ENCODE measurements at regions not wholly inside any gene's neighbourhood (a gene's known extent, or its start where the extent isn't known, plus 50 kb on each side); places are given as distances from the start of the nearest gene placed in this dataset.

DNA sequence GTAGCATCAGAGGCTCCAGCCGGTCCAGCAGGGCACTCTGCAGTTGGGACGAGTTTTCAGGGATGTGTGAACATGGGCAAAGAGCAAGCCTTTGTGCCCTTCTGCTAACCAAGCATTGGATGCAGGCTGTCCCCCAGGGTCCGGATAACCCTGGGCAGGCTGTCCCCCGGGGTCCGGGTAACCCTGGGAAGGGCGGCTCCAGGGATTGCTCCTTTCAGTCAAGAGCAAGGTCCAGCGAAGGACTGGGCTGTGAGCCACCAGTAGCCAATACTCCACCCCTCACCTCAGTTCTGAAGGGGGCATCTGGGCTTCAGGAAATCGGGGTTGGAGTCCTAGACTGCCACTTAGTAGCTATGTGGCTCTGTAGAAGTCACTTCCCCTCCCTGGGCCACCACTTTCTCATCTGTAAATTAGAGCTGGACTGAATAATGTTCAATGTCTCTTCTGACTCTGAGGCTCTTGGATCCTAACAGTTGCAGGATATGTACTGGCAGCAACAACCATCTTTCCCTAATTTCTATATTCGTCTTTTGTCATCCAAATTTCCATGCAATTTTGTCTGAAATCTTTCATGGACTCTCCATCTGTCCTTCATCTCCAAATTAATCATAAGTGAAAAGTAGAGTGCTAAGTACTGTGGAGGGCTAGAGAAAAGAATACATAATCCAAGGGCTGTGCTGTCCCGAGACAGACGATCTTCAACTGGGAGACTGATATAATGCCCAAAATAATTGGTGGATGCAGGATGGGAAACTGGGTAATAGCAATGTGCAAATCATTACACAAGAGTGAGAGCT lies 137.4 kb upstream of the NTF3 start:
- no peak overlapping the region for H3K27ac Mint-ChIP-seq
- H3K9me3 Mint-ChIP-seq = no peaks in the 10 kb centered on the region
- no peak for DNase-seq
- POLR2A ChIA-PET = no interaction called here
- H3K4me1 Mint-ChIP-seq = no peaks in the 10 kb centered on the region
- TF ChIP-seq CTCF (IDR thresholded peaks at IDR 0.05) = no peak
- intact Hi-C loops (cut with micrococcal nuclease) = no loop called here
- CTCF ChIA-PET = no interaction called here
- peaks cover 4% of the 10 kb centered on the region for H3K27me3 Mint-ChIP-seq
- no peak overlapping the region for H3K4me3 Mint-ChIP-seq
- H3K36me3 Mint-ChIP-seq (ENCODE audit: low read depth) = no peaks in the 10 kb centered on the region
- ATAC-seq (ENCODE audit: low read depth) = no peak

DNA sequence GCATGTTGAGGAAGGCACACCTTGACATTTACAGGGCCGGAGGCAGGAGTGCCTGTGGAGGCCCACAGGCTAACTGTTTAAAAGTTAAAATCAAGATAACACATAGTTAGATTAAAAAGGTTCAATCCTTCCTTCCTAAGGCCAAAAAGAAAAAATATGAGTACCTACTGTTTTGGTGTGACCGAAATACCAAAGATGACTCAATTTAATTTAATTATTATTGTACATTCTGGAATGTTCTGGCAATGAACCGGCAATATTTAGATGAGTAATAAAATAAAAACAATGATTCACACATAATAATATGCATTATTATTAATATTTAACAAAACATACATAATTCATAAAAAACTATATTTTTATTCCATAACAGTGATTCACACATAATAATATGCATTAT lies 136.8 kb upstream of the NTF3 start:
- ChIA-PET POLR2A (no interaction called here), CTCF (no interaction called here)
- Mint-ChIP-seq H3K4me1 (no peaks in the 10 kb centered on the region), H3K27me3 (peaks cover 4% of the 10 kb centered on the region), H3K27ac (no peak overlapping the region), H3K4me3 (no peak overlapping the region), H3K36me3 (ENCODE audit: low read depth) (no peaks in the 10 kb centered on the region), H3K9me3 (no peaks in the 10 kb centered on the region)
- no peak for TF ChIP-seq CTCF (IDR thresholded peaks at IDR 0.05)
- ATAC-seq (ENCODE audit: low read depth) (no peak), DNase-seq (no peak)
- intact Hi-C loops (cut with micrococcal nuclease) = no loop called here

DNA sequence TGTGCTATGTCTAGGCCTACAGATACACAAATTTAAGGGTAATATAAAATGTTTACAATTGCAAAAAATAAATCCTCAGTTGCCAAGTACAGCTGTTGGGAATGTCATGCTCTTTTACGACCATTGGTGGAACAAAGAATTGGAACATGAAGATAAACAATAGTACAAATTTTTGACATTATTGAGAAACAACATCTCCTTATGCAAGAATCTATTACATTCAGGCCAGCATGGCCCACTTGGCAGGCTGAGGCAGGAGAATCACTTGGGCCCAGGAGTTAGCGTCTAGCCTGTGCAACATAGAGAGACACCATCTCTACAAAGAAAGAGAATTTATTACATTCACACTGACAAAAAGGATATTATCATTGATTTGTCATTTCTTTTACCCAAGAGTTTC lies 135.9 kb upstream of the NTF3 start:
- intact Hi-C loops (cut with micrococcal nuclease) = no loop called here
- Mint-ChIP-seq H3K9me3 (no peaks in the 10 kb centered on the region), H3K4me3 (no peak overlapping the region), H3K36me3 (ENCODE audit: low read depth) (no peaks in the 10 kb centered on the region), H3K27ac (no peak overlapping the region), H3K4me1 (no peaks in the 10 kb centered on the region), H3K27me3 (peaks cover 4% of the 10 kb centered on the region)
- ATAC-seq (ENCODE audit: low read depth) (no peak), DNase-seq (no peak)
- ChIA-PET CTCF (no interaction called here), POLR2A (no interaction called here)
- no peak for TF ChIP-seq CTCF (IDR thresholded peaks at IDR 0.05)

DNA sequence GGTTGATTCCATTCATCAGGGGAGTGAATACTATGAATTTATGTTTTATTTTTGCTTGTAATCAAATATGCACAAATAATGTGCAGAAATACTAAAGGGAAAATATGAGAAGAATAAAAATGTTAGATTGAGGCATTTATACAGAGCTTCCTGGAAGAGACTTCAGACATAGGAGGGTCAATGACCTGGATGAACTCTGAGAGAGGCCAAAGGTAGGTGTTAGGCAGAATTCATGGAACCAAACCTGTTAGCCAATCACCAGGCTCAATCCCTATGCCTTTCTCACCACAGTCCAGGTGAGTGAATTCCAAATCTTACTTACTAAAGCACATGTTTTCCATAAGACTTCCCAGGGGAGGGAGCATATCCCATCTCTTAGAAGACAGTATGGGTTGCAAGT lies 130.4 kb upstream of the NTF3 start:
- intact Hi-C loops (cut with micrococcal nuclease) = no loop called here
- H3K4me3 Mint-ChIP-seq = no peak overlapping the region
- no peak for TF ChIP-seq CTCF (IDR thresholded peaks at IDR 0.05)
- ChIA-PET POLR2A (no interaction called here), CTCF (no interaction called here)
- no peaks in the 10 kb centered on the region for H3K4me1 Mint-ChIP-seq
- ATAC-seq (ENCODE audit: low read depth) = no peak
- H3K9me3 Mint-ChIP-seq = no peaks in the 10 kb centered on the region
- H3K27me3 Mint-ChIP-seq = no peaks in the 10 kb centered on the region
- no peaks in the 10 kb centered on the region for H3K36me3 Mint-ChIP-seq (ENCODE audit: low read depth)
- no peak for DNase-seq
- H3K27ac Mint-ChIP-seq = no peak overlapping the region

DNA sequence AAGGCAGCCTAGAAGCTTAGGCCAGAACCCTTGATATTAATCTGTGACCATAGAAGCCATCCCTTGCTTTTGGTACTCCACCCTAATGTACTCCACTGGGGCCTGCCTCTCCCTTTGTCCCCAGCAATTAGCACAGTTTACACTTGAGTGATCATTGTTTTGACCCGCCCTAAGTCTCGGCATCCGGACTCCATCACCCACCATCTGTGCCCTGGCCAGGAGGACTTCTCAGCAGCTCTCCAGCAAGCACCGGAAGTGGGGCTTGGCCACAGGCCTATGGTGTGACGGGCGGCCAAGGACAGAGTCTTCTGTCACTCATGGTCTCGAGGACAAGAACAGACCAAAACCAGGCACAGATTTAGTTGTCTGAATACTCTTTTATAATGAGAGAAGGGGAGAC lies 126.5 kb upstream of the NTF3 start:
- no peak for ATAC-seq (ENCODE audit: low read depth)
- no peak for DNase-seq
- Mint-ChIP-seq H3K36me3 (ENCODE audit: low read depth) (no peaks in the 10 kb centered on the region), H3K4me3 (no peak overlapping the region), H3K27me3 (no peaks in the 10 kb centered on the region), H3K9me3 (no peaks in the 10 kb centered on the region), H3K27ac (no peak overlapping the region), H3K4me1 (no peaks in the 10 kb centered on the region)
- ChIA-PET CTCF (no interaction called here), POLR2A (no interaction called here)
- intact Hi-C loops (cut with micrococcal nuclease) = no loop called here
- TF ChIP-seq CTCF (IDR thresholded peaks at IDR 0.05) = no peak

Data from activated B cell treated with CpG ODN at 0.5 μM for 24 hours (primary cell).